Stimulated activated memory B cell treated with anti-CD40 and anti-IgM and Interleukin-4, amounts not matched to agents 10 μg/mL and 1 μg/mL and 100 μg/mL, for 72 hours (primary cell): ENCODE measurements at regions not wholly inside any gene's neighbourhood (a gene's known extent, or its start where the extent isn't known, plus 50 kb on each side); places are given as distances from the start of the nearest gene placed in this dataset.

ENCODE experiments used
- ATAC-seq: fragments of 150-1000 bp; cut with Tn5 transposase; 2 replicates; pipeline ENCODE4 v1.10.0; 2021
- H3K27ac Mint-ChIP-seq: one replicate; pipeline ENCODE4 v1.8.0; 2022; ENCODE audit warnings: mild to moderate bottlenecking, mixed read lengths
- H3K27me3 Mint-ChIP-seq: one replicate; pipeline ENCODE4 v1.8.0; 2022; ENCODE audit warnings: mixed read lengths
- H3K36me3 Mint-ChIP-seq: one replicate; pipeline ENCODE4 v1.8.0; 2022; ENCODE audit warnings: mixed read lengths
- H3K4me1 Mint-ChIP-seq: one replicate; pipeline ENCODE4 v1.8.0; 2022; ENCODE audit warnings: mixed read lengths
- H3K4me3 Mint-ChIP-seq: one replicate; pipeline ENCODE4 v1.8.0; 2022; ENCODE audit warnings: mild to moderate bottlenecking, moderate library complexity, mixed read lengths
- H3K9me3 Mint-ChIP-seq: one replicate; pipeline ENCODE4 v1.8.0; 2022; ENCODE audit warnings: mixed read lengths

DNA sequence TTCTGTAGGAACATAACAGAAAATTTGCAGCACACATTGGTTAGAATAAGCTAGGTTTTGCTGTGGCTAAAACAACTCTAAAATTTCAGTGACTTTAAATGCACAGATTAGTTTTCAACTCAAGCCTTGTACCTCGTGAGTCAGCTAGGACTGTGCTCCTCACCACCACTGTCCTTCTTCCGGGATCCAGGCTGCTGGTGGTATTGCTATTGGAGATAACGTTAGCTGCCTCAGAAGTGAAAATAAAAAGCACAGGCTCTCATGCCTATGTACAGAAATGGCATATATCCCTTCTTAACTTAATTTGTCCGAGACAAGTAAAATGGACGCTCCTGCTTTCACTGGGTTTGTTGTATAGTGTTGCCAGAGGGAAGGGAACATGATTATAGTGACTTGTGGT is 931.1 kb upstream of the EYS start:
- Mint-ChIP-seq H3K36me3 (no peaks in the 10 kb centered on the region), H3K27ac (no peak overlapping the region), H3K9me3 (peaks cover 13% of the 10 kb centered on the region), H3K27me3 (no peaks in the 10 kb centered on the region), H3K4me1 (no peaks in the 10 kb centered on the region), H3K4me3 (no peak overlapping the region)
- ATAC-seq: no peak

DNA sequence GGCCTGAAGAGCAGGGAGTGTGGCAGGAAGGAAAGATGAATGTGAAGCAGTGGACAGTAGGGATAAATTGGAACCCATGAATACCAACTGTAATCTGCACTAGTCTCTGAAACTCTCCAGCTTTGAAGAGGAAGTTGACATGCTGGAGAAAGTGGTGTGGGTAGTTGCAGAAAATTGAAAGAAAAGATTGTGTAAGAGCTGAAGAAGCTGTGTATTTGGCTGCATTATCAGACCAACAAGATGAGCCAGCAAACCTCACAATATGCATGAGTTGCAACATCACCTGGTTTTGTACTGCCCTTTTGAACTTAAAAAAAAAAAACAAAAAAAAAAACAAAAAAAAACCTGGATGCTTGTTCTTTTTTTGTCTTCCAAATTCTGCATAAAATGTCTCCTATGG is 921.9 kb upstream of the EYS start:
- Mint-ChIP-seq H3K9me3 (no peaks in the 10 kb centered on the region), H3K27ac (no peak overlapping the region), H3K4me1 (no peaks in the 10 kb centered on the region), H3K36me3 (no peaks in the 10 kb centered on the region), H3K4me3 (no peak overlapping the region), H3K27me3 (no peaks in the 10 kb centered on the region)
- ATAC-seq: no peak

DNA sequence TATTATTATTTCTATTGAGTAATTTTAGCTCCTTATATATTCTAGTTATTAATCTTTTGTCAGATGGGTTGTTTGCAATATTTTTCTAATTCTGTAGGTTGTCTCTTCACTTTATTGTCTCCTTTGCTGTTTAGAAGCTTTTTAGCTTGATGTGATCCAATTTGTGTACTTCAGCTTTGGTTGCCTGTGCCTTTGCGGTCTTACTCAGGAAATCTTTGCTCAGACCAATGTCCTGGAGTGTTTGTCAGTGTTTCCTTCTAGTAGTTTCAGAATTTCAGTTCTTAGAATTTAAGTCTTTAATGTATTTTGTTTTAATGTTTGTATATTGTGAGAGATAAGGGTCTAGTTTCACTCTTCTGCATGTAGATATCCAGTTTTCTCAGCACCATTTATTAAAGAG is 916.0 kb upstream of the EYS start:
- H3K4me1 Mint-ChIP-seq: no peaks in the 10 kb centered on the region
- no peak overlapping the region for H3K4me3 Mint-ChIP-seq
- peaks cover 6% of the 10 kb centered on the region for H3K9me3 Mint-ChIP-seq
- ATAC-seq: no peak
- no peaks in the 10 kb centered on the region for H3K27me3 Mint-ChIP-seq
- no peaks in the 10 kb centered on the region for H3K36me3 Mint-ChIP-seq
- H3K27ac Mint-ChIP-seq: no peak overlapping the region

DNA sequence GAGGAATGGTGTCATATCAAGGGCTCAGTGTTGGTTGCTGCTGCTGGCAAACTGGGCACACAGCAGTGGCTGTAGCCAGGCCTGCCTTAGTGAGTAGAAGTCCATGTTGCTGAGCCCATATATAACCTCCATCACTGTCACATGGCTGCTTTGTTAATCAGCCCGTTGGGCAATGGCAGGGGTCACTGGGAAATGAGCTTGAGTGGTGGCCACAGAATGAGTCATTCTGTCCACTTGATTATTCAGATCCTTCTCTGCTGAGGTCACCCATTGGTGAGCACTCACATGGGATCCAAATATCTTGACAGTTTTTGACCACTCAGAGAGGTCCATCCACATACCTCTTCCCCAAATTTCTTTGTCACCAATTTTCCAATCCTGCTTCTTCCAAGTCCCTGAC is 898.9 kb upstream of the EYS start:
- H3K4me3 Mint-ChIP-seq: no peak overlapping the region
- H3K36me3 Mint-ChIP-seq: no peaks in the 10 kb centered on the region
- no peaks in the 10 kb centered on the region for H3K27me3 Mint-ChIP-seq
- H3K4me1 Mint-ChIP-seq: no peaks in the 10 kb centered on the region
- ATAC-seq: no peak
- no peak overlapping the region for H3K27ac Mint-ChIP-seq
- H3K9me3 Mint-ChIP-seq: peaks cover 9% of the 10 kb centered on the region

DNA sequence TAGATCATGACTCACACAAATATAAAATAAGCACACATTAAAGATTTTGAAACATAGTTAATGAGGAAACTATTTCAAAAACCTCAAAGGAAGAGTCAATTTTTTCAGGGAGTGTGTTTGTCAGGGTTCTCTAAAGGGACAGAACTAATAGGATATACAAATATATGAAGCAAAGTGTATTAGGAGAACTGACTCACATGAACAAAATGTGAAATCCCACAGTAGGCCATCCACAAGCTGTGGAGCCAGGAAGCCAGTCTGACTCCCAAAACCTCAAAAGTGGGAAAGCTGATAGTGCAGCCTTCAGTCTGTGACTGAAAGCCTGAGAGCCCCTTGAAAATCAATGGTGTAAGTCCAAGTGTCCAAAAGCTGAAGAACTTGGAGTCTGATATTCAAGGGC is 898.0 kb upstream of the EYS start:
- Mint-ChIP-seq H3K27me3 (no peaks in the 10 kb centered on the region), H3K4me3 (no peak overlapping the region), H3K9me3 (peaks cover 9% of the 10 kb centered on the region), H3K36me3 (no peaks in the 10 kb centered on the region), H3K27ac (no peak overlapping the region), H3K4me1 (no peaks in the 10 kb centered on the region)
- ATAC-seq: no peak

DNA sequence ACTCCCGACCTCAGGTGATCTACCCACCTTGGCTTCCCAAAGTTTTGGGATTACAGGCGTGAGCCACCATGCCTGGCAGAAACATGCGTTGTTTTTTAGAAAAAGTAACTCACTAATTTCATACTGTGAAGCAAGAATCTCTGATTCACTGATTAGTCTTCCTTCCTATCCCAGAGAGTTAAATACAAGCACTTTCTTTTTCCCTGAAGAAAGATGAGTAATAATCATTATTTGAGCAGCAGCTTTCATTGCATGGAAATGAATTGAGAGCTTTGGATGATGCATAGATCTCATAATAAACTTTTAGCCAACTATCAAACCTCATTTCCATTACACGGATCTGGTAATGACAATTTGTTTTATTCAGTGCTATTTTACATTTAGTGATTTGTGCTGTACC is 892.5 kb upstream of the EYS start:
- Mint-ChIP-seq H3K4me1 (no peaks in the 10 kb centered on the region), H3K27me3 (no peaks in the 10 kb centered on the region), H3K9me3 (peaks cover 9% of the 10 kb centered on the region), H3K4me3 (no peak overlapping the region), H3K27ac (no peak overlapping the region), H3K36me3 (no peaks in the 10 kb centered on the region)
- ATAC-seq: no peak

DNA sequence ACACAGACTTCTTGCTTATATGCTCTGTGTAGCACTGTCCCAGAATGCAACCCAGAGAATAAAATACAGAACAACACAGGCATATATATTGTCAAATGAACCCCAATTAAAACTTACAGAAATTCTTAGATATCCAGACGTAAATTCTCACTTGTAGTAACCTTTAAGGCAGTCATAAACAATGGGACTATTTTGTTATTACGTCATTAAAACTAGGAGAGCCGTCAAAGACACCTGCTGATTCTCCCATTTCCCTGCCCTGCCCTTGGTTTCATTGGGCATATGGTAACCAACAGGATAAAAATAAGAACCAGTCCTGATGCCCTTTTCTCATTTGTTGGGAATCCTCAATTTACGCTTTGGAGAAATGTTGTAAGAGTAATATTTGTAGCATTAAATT is 871.3 kb upstream of the EYS start:
- Mint-ChIP-seq H3K4me3 (no peak overlapping the region), H3K27ac (no peak overlapping the region), H3K36me3 (no peaks in the 10 kb centered on the region), H3K4me1 (no peaks in the 10 kb centered on the region), H3K9me3 (no peaks in the 10 kb centered on the region), H3K27me3 (no peaks in the 10 kb centered on the region)
- no peak for ATAC-seq

DNA sequence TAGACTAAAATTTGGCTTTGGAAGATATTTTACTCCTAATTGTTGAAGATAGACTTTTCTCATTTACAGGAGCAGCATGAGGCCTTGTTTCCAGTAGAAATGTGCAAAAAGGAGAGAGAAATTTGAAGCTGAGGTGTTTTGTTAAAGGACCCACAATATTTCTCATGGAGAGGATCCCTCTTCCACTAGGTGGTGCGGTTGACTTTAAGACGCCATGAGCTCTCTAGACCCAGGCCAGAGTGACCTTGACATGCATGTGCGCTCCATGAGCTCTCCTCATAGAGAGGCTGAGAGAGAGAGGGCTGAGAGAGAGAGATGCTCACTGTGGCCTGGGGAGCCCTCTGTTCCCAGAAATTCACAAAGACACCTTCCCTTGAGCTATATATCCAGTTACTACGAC is 861.2 kb upstream of the EYS start:
- Mint-ChIP-seq H3K9me3 (peaks cover 6% of the 10 kb centered on the region), H3K4me3 (no peak overlapping the region), H3K27me3 (no peaks in the 10 kb centered on the region), H3K27ac (no peak overlapping the region), H3K36me3 (no peaks in the 10 kb centered on the region), H3K4me1 (no peaks in the 10 kb centered on the region)
- no peak for ATAC-seq

DNA sequence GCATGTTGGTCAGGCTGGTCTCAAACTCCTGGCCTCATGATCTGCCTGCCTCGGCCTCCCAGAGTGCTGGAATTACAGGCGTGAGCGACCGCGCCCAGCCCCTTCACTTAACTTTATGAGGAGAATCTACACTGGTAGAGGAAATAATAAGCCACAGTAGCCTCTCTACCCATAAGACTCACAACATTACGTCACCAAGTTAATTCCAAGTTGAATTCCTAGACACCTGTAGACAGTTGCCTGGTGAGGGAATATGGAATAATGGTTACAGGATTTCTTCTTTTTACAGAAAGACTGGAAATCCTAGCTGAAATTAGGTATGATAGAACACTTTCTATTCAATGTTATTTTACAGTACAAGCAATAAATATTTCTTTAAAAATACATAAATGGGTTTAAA is 854.5 kb upstream of the EYS start:
- Mint-ChIP-seq H3K27ac (no peak overlapping the region), H3K27me3 (no peaks in the 10 kb centered on the region), H3K36me3 (no peaks in the 10 kb centered on the region), H3K9me3 (peaks cover 5% of the 10 kb centered on the region), H3K4me3 (no peak overlapping the region), H3K4me1 (no peaks in the 10 kb centered on the region)
- no peak for ATAC-seq

DNA sequence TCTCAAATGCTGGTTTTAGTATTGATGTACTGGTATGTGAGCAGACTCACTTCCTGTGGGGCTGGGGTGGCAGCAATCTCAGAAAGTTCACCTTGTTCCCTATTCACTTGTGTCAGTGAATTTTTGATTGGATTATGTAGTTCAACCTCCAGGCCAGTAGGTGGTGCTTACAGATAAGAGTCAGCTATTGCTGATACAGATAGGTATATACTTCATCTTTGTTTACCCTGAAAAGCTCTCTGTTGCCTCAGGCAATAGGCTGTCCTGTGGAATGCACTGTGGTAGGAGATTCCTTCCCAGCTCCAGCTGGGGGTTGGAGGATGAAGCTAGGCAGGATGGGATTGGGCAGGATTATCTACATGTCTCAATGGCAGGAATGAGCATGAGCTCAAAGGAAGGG is 851.2 kb upstream of the EYS start:
- Mint-ChIP-seq H3K4me1 (no peaks in the 10 kb centered on the region), H3K4me3 (no peak overlapping the region), H3K27ac (no peak overlapping the region)

DNA sequence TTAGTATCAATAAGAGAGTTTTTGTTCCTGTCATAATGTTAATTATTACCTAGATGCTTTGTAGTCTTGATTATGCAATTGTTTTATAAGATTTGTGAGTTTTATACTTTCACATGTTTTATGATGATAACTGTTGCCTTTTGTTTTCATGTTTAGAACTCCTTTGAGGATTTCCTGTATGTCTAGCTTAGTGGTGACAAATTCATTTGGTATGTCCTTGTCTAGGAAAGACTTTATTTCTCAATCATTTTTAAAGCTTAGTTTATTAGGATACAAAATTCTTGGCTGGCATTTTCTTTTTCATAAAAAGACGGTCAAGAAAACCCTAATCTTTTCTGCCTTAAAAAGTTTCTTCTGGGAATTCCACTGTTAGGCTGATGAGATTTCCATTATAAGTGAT is 849.9 kb upstream of the EYS start:
- ATAC-seq: no peak
- Mint-ChIP-seq H3K4me3 (no peak overlapping the region), H3K27me3 (no peaks in the 10 kb centered on the region)

More for the DNA sequence above, 851.2 kb upstream of the EYS start:
- Mint-ChIP-seq H3K36me3 (no peaks in the 10 kb centered on the region), H3K27me3 (no peaks in the 10 kb centered on the region), H3K9me3 (peaks cover 20% of the 10 kb centered on the region)
- ATAC-seq: no peak

DNA sequence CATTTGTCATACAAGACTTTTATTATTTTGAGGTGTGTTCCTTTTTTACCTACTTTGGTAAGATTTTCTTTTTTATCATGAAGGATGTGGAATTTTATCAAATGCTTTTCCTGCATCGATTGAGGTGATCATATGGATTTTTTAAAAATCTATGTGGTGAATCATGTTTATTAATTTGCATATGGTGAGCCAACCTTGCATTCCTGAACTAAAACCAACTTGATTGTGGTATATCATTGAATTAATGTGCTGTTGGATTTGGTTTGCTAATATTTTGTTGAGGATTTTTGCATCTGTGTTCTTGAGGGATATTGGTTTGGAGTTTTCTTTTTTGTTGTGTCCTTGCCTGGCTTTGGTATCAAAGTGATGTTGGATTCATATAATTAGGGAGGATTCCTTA is 848.1 kb upstream of the EYS start:
- no peak overlapping the region for H3K27ac Mint-ChIP-seq
- no peaks in the 10 kb centered on the region for H3K4me1 Mint-ChIP-seq
- H3K9me3 Mint-ChIP-seq: peaks cover 23% of the 10 kb centered on the region
- no peak for ATAC-seq
- no peaks in the 10 kb centered on the region for H3K36me3 Mint-ChIP-seq
- H3K27me3 Mint-ChIP-seq: no peaks in the 10 kb centered on the region
- H3K4me3 Mint-ChIP-seq: no peak overlapping the region

More for the DNA sequence above, 849.9 kb upstream of the EYS start:
- H3K36me3 Mint-ChIP-seq: no peaks in the 10 kb centered on the region
- peaks cover 20% of the 10 kb centered on the region for H3K9me3 Mint-ChIP-seq
- no peaks in the 10 kb centered on the region for H3K4me1 Mint-ChIP-seq
- H3K27ac Mint-ChIP-seq: no peak overlapping the region

DNA sequence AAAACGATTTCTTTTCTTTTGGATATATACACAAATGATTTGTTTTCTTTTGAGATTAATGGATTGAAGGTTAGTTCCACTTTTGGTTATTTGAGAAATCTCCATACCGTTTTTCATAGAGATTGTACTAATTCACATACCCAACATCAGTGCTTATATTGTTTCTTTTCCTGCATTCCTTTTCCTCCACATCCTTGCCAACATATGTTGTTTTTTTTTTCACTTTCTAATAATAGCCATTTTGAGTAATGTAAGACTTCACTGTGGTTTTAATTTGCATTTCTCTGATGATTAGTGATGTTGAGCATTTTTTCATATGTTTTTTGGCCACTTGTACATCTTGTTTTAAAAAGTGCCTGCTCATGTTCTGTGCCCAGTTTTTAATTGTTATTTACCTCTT is 846.4 kb upstream of the EYS start:
- Mint-ChIP-seq H3K27ac (no peak overlapping the region), H3K36me3 (no peaks in the 10 kb centered on the region), H3K27me3 (no peaks in the 10 kb centered on the region), H3K4me3 (no peak overlapping the region), H3K9me3 (peaks cover 21% of the 10 kb centered on the region), H3K4me1 (no peaks in the 10 kb centered on the region)
- ATAC-seq: no peak

DNA sequence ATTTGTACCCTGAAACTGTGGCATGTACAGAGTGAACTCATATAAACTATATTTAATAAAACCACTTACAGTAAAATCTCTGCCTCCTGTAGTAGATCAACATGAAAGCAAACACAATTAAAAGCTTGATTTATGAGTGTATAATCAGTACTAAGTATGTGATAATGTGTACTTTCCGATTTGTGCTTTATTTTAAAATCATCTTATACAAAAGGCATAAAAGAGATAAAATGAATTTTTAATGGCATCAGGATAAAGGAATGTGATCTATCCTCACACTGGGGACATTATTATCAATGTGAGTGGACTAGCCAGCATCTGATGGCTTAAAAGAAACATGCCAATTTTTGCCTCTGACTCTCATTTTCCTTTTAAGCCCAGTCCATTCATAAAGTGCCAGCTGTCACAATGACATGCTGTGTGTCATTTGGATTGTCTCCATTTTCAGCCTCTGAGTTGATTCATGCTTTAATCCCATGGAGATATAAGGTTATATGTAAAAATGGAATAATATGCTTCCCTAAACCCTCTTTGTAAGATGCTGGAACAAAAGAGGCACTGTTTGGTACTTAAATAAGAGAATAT is 831.6 kb upstream of the EYS start:
- Mint-ChIP-seq H3K9me3 (peaks cover 6% of the 10 kb centered on the region), H3K4me3 (no peak overlapping the region), H3K4me1 (no peaks in the 10 kb centered on the region), H3K36me3 (no peaks in the 10 kb centered on the region), H3K27me3 (no peaks in the 10 kb centered on the region), H3K27ac (no peak overlapping the region)
- no peak for ATAC-seq

DNA sequence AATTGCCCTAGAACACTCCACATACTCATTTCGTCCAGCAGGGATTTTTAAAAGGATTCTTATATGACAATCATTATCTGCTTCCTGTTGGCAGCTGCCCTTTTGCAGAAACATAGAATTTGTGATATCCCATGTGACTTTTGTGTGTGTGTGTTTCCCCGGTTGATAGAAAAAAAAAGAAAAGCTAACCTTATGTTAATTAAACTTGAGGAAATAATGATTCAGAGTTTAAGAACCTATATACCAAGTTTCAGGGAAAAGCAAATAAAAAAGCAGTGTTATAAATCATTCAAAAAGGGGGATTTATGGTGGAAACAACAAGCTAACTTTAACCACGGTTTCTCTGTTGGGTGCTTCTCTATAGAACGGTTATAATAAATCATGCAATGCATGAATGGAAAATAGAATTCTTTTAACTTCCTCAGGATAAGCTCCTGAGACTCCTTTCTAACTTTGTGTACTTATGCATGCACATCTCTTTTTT is 826.9 kb upstream of the EYS start:
- Mint-ChIP-seq H3K4me3 (no peak overlapping the region), H3K4me1 (no peaks in the 10 kb centered on the region), H3K27ac (no peak overlapping the region), H3K36me3 (no peaks in the 10 kb centered on the region), H3K27me3 (no peaks in the 10 kb centered on the region), H3K9me3 (peaks cover 6% of the 10 kb centered on the region)
- ATAC-seq: no peak

DNA sequence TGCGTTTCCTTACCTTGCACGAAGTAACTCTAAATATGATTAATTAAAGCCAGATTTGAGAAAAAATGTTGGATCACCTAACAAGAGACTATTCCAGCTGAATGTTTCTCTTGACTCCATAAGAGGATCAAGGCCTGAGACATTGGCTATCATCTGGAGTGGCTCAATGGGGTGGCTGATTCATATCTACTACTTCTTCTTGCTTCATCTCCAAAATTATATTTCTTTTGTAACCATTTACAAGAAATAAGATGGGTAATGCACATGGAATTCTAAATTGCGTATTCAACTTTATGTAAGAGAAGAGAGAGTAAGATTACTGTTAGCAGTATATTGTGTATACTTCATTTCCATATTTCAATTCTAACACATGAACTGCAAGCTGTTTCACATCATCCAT is 819.0 kb upstream of the EYS start:
- no peaks in the 10 kb centered on the region for H3K4me1 Mint-ChIP-seq
- no peaks in the 10 kb centered on the region for H3K27me3 Mint-ChIP-seq
- H3K27ac Mint-ChIP-seq: no peak overlapping the region
- no peaks in the 10 kb centered on the region for H3K36me3 Mint-ChIP-seq
- H3K4me3 Mint-ChIP-seq: no peak overlapping the region
- ATAC-seq: no peak
- peaks cover 3% of the 10 kb centered on the region for H3K9me3 Mint-ChIP-seq

DNA sequence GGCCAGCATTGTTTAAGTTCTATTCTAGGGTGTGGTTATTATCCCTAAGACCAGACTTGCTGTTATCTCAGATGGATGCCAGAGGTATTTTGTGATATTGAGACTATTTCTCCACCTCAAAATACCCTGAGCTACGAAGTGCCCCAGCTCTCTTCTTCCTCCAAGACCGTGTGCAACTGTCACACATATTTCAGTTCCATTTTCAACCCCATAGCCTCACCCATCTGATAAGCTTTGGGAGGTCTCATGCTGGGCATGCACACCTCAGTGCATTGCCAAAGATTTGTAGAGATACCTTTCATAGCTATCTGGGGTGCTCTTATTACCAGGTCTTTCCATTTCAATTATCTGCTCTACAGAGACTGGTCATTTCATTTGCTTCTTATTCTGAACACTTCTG is 815.8 kb upstream of the EYS start:
- no peaks in the 10 kb centered on the region for H3K4me1 Mint-ChIP-seq
- ATAC-seq: no peak
- no peaks in the 10 kb centered on the region for H3K27me3 Mint-ChIP-seq
- no peak overlapping the region for H3K4me3 Mint-ChIP-seq
- peaks cover 3% of the 10 kb centered on the region for H3K9me3 Mint-ChIP-seq
- no peak overlapping the region for H3K27ac Mint-ChIP-seq
- no peaks in the 10 kb centered on the region for H3K36me3 Mint-ChIP-seq
